Sigmoid colon (tissue), 4 donors: ENCODE measurements at regions not wholly inside any gene's neighbourhood (a gene's known extent, or its start where the extent isn't known, plus 50 kb on each side); places are given as distances from the start of the nearest gene placed in this dataset.

Experiments
- CTCF ChIP-seq, 4 experiments: fragments of 450-650 bp in 3 of 4; fragments of 200-600 bp in 1 of 4; IDR thresholded peaks; one replicate each; pipeline ENCODE4 v1.5.1; 2016 to 2019; ENCODE audit warnings: antibody characterized with exemption in 4 of 4, mild to moderate bottlenecking in 3 of 4, moderate library complexity in 2 of 4
- POLR2AphosphoS5 ChIP-seq, 4 donors: sonication (generic); formaldehyde crosslinking; IDR thresholded peaks; one replicate each; pipeline ENCODE4 v1.6.1; 2017; ENCODE audit warnings: antibody characterized with exemption in 4 of 4

DNA sequence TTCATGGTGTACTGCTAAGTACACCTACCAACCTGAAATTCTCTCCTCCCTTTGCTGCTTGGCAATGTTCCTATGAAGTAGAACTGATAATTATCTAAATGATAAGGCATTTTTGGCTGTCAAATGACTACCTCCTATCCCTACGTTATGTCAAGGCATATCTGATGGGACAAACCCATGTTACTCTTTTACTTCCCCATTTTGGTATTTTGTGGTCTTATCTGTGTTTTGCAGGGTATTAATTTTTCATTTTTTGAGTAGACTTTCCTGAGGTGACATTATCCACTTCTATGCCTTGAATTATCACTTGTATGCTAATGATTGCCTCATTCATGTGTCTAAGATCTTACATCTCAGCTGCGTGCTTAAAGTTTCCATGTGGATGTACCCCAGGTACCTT is 499.6 kb upstream of the B3GALT2 start:
- TF ChIP-seq POLR2AphosphoS5 (IDR thresholded peaks at IDR 0.05) = no peak
- no peak for TF ChIP-seq CTCF (IDR thresholded peaks at IDR 0.05)
